ENCODE measurements at regions not wholly inside any gene's neighbourhood (a gene's known extent, or its start where the extent isn't known, plus 50 kb on each side); places are given as distances from the start of the nearest gene placed in this dataset.

- no peak for TF ChIP-seq RREB1 (CRISPR knock-in tag; IDR thresholded peaks at IDR 0.05)
- peak; percentile 80; the same call in 1 of the 2 replicates for TF ChIP-seq RNF2 (IDR thresholded peaks at IDR 0.05)
- TF ChIP-seq MAFF (IDR thresholded peaks at IDR 0.05; ENCODE audit: low read length) = peak; percentile 79
- peak; percentile 74 for TF ChIP-seq TCF3 (CRISPR knock-in tag; IDR thresholded peaks at IDR 0.05)
- no peak for TF ChIP-seq HNRNPH1 (optimal IDR thresholded peaks at IDR 0.05; ENCODE audit: low read depth, low read length)
- TF ChIP-seq POLR2AphosphoS5 (IDR thresholded peaks at IDR 0.05; ENCODE audit: control insufficient read depth, insufficient read depth, low read depth, low read length) = peak; percentile 79
- TF ChIP-seq MECOM (CRISPR knock-in tag; IDR thresholded peaks at IDR 0.05) = 0 out of 2 replicates have a peak, but pooled peaks have one; percentile 62
- TF ChIP-seq MTA1 (IDR thresholded peaks at IDR 0.05; ENCODE audit: borderline replicate concordance) = peak; percentile 74; the same call in 1 of the 2 replicates
- peak; percentile 71 for TF ChIP-seq MEF2A (IDR thresholded peaks at IDR 0.05; ENCODE audit: control insufficient read depth, low read depth, low read length)
- TF ChIP-seq ZMIZ1 (IDR thresholded peaks at IDR 0.05; ENCODE audit: low read depth in 2 of 2, low read length in 2 of 2) = peak in 1 of 2 experiments; percentile 66; a peak in 1 of 4 replicates
- no peak for TF ChIP-seq ZNF740 (CRISPR knock-in tag; IDR thresholded peaks at IDR 0.05)
- no peak for TF ChIP-seq ZNF740 (tag; IDR thresholded peaks at IDR 0.05)
- TF ChIP-seq CBFA2T3 (IDR thresholded peaks at IDR 0.05) = peak; percentile 81
- TF ChIP-seq HMG20A (CRISPR knock-in tag; conservative IDR thresholded peaks at IDR 0.05) = no peak
- peak; percentile 77; the same call in 1 of the 2 replicates for TF ChIP-seq SMAD4 (CRISPR knock-in tag; conservative IDR thresholded peaks at IDR 0.05)
- TF ChIP-seq E2F6 (IDR thresholded peaks at IDR 0.05; ENCODE audit: borderline replicate concordance in 1 of 2, extremely low read depth in 1 of 2, insufficient read depth in 1 of 2, insufficient read length in 1 of 2, low read depth in 1 of 2, low read length in 1 of 2, poor library complexity in 1 of 2, severe bottlenecking in 1 of 2) = peak in 1 of 2 experiments; percentile 44
Measured at GRCh38 chr20:23147964-23148730, 62.0 kb upstream of the CD93 start (continued).
